ENCODE measurements at regions not wholly inside any gene's neighbourhood (a gene's known extent, or its start where the extent isn't known, plus 50 kb on each side); places are given as distances from the start of the nearest gene placed in this dataset.
"Not testable (repeated sequence)": the region's sequence is repeated elsewhere in the genome, so short reads cannot be mapped to it uniquely, and the experiment has no call there.

DNA sequence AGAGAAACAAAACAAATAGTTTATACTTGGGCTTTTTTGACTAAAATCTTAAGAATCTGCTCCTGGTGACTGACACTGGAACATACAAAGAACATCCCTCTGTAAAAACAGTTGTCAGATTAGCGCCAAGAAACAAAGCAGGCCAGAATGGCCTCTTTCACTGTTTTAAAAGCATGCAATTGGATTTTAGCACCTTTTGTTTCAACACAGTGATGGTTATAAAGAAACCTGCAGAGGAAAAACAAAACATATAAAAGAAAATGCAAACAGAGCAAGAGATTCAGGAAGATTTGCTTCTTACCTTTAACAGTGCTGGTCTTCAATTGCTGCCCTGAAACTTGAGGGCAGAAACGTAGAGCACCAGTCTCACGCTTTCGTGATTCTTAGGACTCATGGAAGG is 652.2 kb upstream of the KCND2 start:
- no peak for DNase-seq (ENCODE audit: low spot score)
- no peak overlapping the region for H3K4me3 Mint-ChIP-seq (ENCODE audit: unreplicated experiment)
- H3K4me1 Mint-ChIP-seq (ENCODE audit: unreplicated experiment), result no peaks in the 10 kb centered on the region
- H3K27ac Mint-ChIP-seq (ENCODE audit: unreplicated experiment), result no peak overlapping the region
- H3K27me3 Mint-ChIP-seq (ENCODE audit: unreplicated experiment), result no peaks in the 10 kb centered on the region
- no peaks in the 10 kb centered on the region for H3K9me3 Mint-ChIP-seq (ENCODE audit: unreplicated experiment)
- H3K36me3 Mint-ChIP-seq (ENCODE audit: low read depth, unreplicated experiment), result no peaks in the 10 kb centered on the region
- TF ChIP-seq, protein P1, sequence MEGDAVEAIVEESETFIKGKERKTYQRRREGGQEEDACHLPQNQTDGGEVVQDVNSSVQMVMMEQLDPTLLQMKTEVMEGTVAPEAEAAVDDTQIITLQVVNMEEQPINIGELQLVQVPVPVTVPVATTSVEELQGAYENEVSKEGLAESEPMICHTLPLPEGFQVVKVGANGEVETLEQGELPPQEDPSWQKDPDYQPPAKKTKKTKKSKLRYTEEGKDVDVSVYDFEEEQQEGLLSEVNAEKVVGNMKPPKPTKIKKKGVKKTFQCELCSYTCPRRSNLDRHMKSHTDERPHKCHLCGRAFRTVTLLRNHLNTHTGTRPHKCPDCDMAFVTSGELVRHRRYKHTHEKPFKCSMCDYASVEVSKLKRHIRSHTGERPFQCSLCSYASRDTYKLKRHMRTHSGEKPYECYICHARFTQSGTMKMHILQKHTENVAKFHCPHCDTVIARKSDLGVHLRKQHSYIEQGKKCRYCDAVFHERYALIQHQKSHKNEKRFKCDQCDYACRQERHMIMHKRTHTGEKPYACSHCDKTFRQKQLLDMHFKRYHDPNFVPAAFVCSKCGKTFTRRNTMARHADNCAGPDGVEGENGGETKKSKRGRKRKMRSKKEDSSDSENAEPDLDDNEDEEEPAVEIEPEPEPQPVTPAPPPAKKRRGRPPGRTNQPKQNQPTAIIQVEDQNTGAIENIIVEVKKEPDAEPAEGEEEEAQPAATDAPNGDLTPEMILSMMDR (IDR thresholded peaks at IDR 0.05; ENCODE audit: unreplicated experiment), result no peak

DNA sequence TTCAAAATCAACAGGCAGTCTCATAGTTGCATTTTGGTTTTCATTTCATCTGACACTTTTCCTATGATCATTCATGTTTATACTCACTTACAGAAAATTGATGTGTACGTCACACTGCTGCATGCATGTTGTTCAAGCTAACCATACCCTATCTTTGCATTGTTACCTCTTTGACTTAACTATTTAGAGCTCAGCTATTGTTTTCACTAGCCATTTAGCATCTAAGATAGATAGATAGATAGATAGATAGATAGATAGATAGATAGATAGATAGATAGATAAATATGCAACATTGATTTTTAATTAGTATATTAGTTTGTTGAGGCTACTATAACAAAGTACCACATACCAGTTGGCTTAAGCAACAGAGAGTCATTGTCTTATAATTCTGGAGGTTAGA is 649.5 kb upstream of the KCND2 start:
- TF ChIP-seq, protein P1 (IDR thresholded peaks at IDR 0.05; ENCODE audit: unreplicated experiment), result no peak
- Mint-ChIP-seq H3K27me3 (ENCODE audit: unreplicated experiment) (no peaks in the 10 kb centered on the region), H3K36me3 (ENCODE audit: low read depth, unreplicated experiment) (no peaks in the 10 kb centered on the region), H3K27ac (ENCODE audit: unreplicated experiment) (no peak overlapping the region), H3K9me3 (ENCODE audit: unreplicated experiment) (no peaks in the 10 kb centered on the region), H3K4me1 (ENCODE audit: unreplicated experiment) (no peaks in the 10 kb centered on the region), H3K4me3 (ENCODE audit: unreplicated experiment) (no peak overlapping the region)
- DNase-seq (ENCODE audit: low spot score), result no peak

DNA sequence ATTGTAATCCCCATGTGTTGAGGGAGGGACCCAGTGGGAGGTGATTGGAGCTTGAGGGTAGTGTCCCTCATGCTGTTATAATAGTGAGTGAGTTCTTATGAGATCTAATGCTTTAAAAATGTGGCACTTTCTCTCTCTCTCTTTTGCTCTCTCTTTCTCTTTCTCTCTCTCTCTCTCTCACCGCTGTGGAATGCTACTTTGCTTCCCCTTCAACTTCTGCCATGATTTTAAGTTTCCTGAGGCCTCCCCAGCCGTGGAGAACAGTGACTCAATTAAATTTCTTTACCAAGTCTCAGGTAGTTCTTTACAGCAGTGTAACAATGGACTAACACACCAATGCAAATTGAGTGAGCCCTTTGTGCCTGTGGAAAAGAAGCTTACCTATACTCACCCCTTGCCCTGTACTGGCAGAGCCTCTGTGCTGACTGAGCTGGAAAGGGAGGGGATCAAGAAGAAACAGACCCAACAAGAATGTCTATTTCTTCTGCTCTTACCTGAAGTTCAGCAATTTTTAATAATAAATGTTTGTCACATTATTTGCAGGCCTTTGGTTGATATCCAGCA is 642.5 kb upstream of the KCND2 start:
- peaks cover 2% of the 10 kb centered on the region for H3K27me3 Mint-ChIP-seq (ENCODE audit: unreplicated experiment)
- no peaks in the 10 kb centered on the region for H3K36me3 Mint-ChIP-seq (ENCODE audit: low read depth, unreplicated experiment)
- DNase-seq (ENCODE audit: low spot score), result no peak
- no peak overlapping the region for H3K4me3 Mint-ChIP-seq (ENCODE audit: unreplicated experiment)
- TF ChIP-seq, protein P1 (IDR thresholded peaks at IDR 0.05; ENCODE audit: unreplicated experiment), result no peak
- no peaks in the 10 kb centered on the region for H3K9me3 Mint-ChIP-seq (ENCODE audit: unreplicated experiment)
- no peak overlapping the region for H3K27ac Mint-ChIP-seq (ENCODE audit: unreplicated experiment)
- H3K4me1 Mint-ChIP-seq (ENCODE audit: unreplicated experiment), result no peaks in the 10 kb centered on the region

DNA sequence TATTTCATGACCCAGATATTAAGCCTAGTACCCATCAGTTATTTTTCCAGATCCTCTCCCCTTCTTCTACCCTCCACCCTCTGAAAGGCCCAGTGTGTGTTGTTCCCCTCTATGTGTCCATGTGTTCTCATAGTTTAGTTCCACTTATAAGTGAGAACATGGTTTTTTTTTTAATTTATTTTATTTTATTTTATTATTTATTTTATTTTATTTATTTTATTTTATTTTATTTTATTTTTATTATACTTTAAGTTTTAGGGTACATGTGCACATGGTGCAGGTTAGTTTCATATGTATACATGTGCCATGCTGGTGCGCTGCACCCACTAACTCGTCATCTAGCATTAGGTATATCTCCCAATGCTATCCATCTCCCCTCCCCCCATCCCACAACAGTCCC is 639.2 kb upstream of the KCND2 start:
- not testable (repeated sequence) for DNase-seq (ENCODE audit: low spot score); H3K27ac Mint-ChIP-seq (ENCODE audit: unreplicated experiment); H3K27me3 Mint-ChIP-seq (ENCODE audit: unreplicated experiment); H3K9me3 Mint-ChIP-seq (ENCODE audit: unreplicated experiment); H3K4me3 Mint-ChIP-seq (ENCODE audit: unreplicated experiment); H3K4me1 Mint-ChIP-seq (ENCODE audit: unreplicated experiment); H3K36me3 Mint-ChIP-seq (ENCODE audit: low read depth, unreplicated experiment)

DNA sequence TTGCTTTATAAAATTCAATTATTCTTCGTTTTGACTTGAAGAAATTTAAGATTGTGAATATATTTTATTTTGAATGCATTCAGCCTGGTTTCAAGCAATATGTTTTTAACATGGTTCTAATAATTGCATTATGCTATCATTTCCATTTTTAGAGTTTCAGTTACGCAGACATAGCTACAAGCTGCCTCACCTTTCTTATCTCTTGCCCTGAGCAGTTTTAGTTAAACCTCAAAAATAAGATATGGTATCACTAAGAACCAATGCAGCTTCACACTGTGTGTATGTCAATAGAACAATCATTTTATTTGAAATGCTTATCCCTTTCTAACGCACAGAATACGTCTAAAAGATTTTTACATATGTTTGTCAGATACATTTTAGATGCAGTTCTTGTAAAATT is 632.6 kb upstream of the KCND2 start:
- Mint-ChIP-seq H3K27me3 (ENCODE audit: unreplicated experiment) (no peaks in the 10 kb centered on the region), H3K4me3 (ENCODE audit: unreplicated experiment) (no peak overlapping the region), H3K9me3 (ENCODE audit: unreplicated experiment) (no peaks in the 10 kb centered on the region), H3K4me1 (ENCODE audit: unreplicated experiment) (no peaks in the 10 kb centered on the region), H3K27ac (ENCODE audit: unreplicated experiment) (no peak overlapping the region), H3K36me3 (ENCODE audit: low read depth, unreplicated experiment) (no peaks in the 10 kb centered on the region)
- TF ChIP-seq, protein P1 (IDR thresholded peaks at IDR 0.05; ENCODE audit: unreplicated experiment), result no peak
- DNase-seq (ENCODE audit: low spot score), result no peak
